ENCODE measurements at regions not wholly inside any gene's neighbourhood (a gene's known extent, or its start where the extent isn't known, plus 50 kb on each side); places are given as distances from the start of the nearest gene placed in this dataset.

GRCh38 chr15:98433856-98434255 lies 214.5 kb upstream of the IGF1R start:
- in situ Hi-C loops (cut with MboI) (no loop called here), intact Hi-C loops (cut with micrococcal nuclease) (no loop called here)
- no peaks in the 10 kb centered on the region for H3K4me1 ChIP-seq (replicated peaks in 1 of 2; ENCODE audit: control insufficient read depth in 2 of 2, insufficient read depth in 2 of 2, low read length in 2 of 2)
- FAIRE-seq = no peak
- DNase-seq (ENCODE audit: extremely low read depth in 1 of 4, low spot score in 3 of 4) = no peak
- no peaks in the 10 kb centered on the region for H3K9me1 ChIP-seq (ENCODE audit: control insufficient read depth, insufficient read depth, low read length)
- ATAC-seq = no peak
- no peaks in the 10 kb centered on the region for H3K36me3 ChIP-seq (ENCODE audit: control insufficient read depth, insufficient read depth, low read length)
- H3K27me3 ChIP-seq (ENCODE audit: control insufficient read depth in 2 of 2, insufficient read depth in 2 of 2, low read length in 2 of 2) = peaks cover under 1 to 18% of the 10 kb centered on the region in 2 experiments; a peak in 2 of 5 replicates
- H3K27ac ChIP-seq (ENCODE audit: extremely low read depth, low read depth, low read length) = no peak overlapping the region
- POLR2A ChIA-PET = no interaction called here
- CTCF ChIA-PET (ENCODE audit: low intra/inter-chr PET ratio) = no interaction called here
- H2AFZ ChIP-seq (ENCODE audit: low read depth, low read length) = no peak overlapping the region
- no peak overlapping the region for H3K4me3 ChIP-seq
- H3K79me2 ChIP-seq (ENCODE audit: control insufficient read depth, insufficient read depth, low read length) = no peaks in the 10 kb centered on the region
- no TSS peak for BruUV-seq (replicated peaks)
- H3K9me3 ChIP-seq (replicated peaks; ENCODE audit: control insufficient read depth, insufficient read depth, low read depth, low read length) = no peaks in the 10 kb centered on the region
- no peak overlapping the region for H3K4me2 ChIP-seq (ENCODE audit: insufficient read depth, low read length)
- WGBS (ENCODE audit: insufficient coverage, low coverage, missing lambda C conversion rate) = 0% methylated on average over 10 of the region's 10 CpGs
- H4K20me1 ChIP-seq (replicated peaks; ENCODE audit: control insufficient read depth, insufficient read depth, low read length) = no peaks in the 10 kb centered on the region
- TF ChIP-seq NCOA2 (IDR thresholded peaks at IDR 0.05; ENCODE audit: partially characterized antibody in 2 of 2) = no peak
- TF ChIP-seq TAL1 (IDR thresholded peaks at IDR 0.05) = no peak
- TF ChIP-seq HMBOX1 (IDR thresholded peaks at IDR 0.05) = no peak
- TF ChIP-seq HOXB6 (CRISPR knock-in tag; IDR thresholded peaks at IDR 0.05; ENCODE audit: borderline replicate concordance) = no peak
- TF ChIP-seq ZNF133 (CRISPR knock-in tag; IDR thresholded peaks at IDR 0.05) = no peak
- TF ChIP-seq CREB5 (CRISPR knock-in tag; IDR thresholded peaks at IDR 0.05) = no peak
- TF ChIP-seq TFAP4 (CRISPR knock-in tag; IDR thresholded peaks at IDR 0.05; ENCODE audit: borderline replicate concordance) = no peak
- no peak for TF ChIP-seq KLF13 (tag; IDR thresholded peaks at IDR 0.05; ENCODE audit: borderline replicate concordance, low read depth)
- no peak for TF ChIP-seq SREBF2 (CRISPR knock-in tag; IDR thresholded peaks at IDR 0.05)
- no peak for TF ChIP-seq PHTF2 (CRISPR knock-in tag; IDR thresholded peaks at IDR 0.05)
- no peak for TF ChIP-seq NCOA4 (IDR thresholded peaks at IDR 0.05; ENCODE audit: partially characterized antibody)
- TF ChIP-seq PBX2 (CRISPR knock-in tag; IDR thresholded peaks at IDR 0.05; ENCODE audit: low read depth) = no peak
- TF ChIP-seq PBX2 (tag; conservative IDR thresholded peaks at IDR 0.05; ENCODE audit: low read depth) = no peak
- H3K9ac ChIP-seq (ENCODE audit: insufficient read depth in 1 of 2, low read depth in 2 of 2, low read length in 2 of 2) = no peak overlapping the region
